Heart left ventricle (tissue), 16 donors: ENCODE measurements at regions not wholly inside any gene's neighbourhood (a gene's known extent, or its start where the extent isn't known, plus 50 kb on each side); places are given as distances from the start of the nearest gene placed in this dataset.
"Not testable (repeated sequence)": the region's sequence is repeated elsewhere in the genome, so short reads cannot be mapped to it uniquely, and the experiment has no call there.

Experiments used
- ATAC-seq, 4 donors: fragments of 200-7000 bp; cut with Tn5 transposase; one replicate each; pipeline ENCODE4 v1.9.1; 2020 to 2022; ENCODE audit warnings: moderate library complexity in 4 of 4, mild to moderate bottlenecking in 3 of 4, moderate number of reproducible peaks in 1 of 4
- DNase-seq, 5 donors: peaks; one replicate each; pipeline ENCODE4 v3.0.0-alpha.2; 2020
- H3K27ac ChIP-seq, 12 donors: fragments of 200-600 bp; sonication (generic) in 4 of 12; one replicate each; pipeline versions ENCODE4 v1.5.0 to v1.8.0; 2016 to 2022; ENCODE audit warnings: mild to moderate bottlenecking in 2 of 12
- H3K27me3 ChIP-seq, 9 donors: fragments of 200-600 bp; sonication (generic) in 2 of 9; one replicate each; pipeline versions ENCODE4 v1.5.1 to v1.8.0; 2016 to 2022; ENCODE audit warnings: mild to moderate bottlenecking in 3 of 9
- H3K36me3 ChIP-seq, 9 donors: fragments of 200-600 bp; sonication (generic) in 2 of 9; one replicate each; pipeline versions ENCODE4 v1.5.0 to v1.8.0; 2018 to 2022; ENCODE audit warnings: mild to moderate bottlenecking in 2 of 9
- H3K4me1 ChIP-seq, 12 donors: fragments of 200-600 bp; sonication (generic) in 4 of 12; one replicate each; pipeline versions ENCODE4 v1.5.0 to v1.8.0; 2016 to 2022; ENCODE audit warnings: mild to moderate bottlenecking in 3 of 12
- H3K4me3 ChIP-seq, 12 donors: fragments of 200-600 bp; sonication (generic) in 4 of 12; one replicate each; pipeline versions ENCODE4 v1.5.0 to v1.8.0; 2017 to 2022; ENCODE audit warnings: mild to moderate bottlenecking in 9 of 12, moderate library complexity in 4 of 12
- H3K9me3 ChIP-seq, 12 donors: fragments of 200-600 bp; sonication (generic) in 4 of 12; one replicate each; pipeline versions ENCODE4 v1.5.0 to v1.8.0; 2016 to 2022; ENCODE audit warnings: mild to moderate bottlenecking in 1 of 12
- POLR2A ChIP-seq, 2 donors: fragments of 450-650 bp; IDR thresholded peaks; one replicate each; pipeline ENCODE4 v1.6.1; 2017; ENCODE audit warnings: antibody characterized with exemption in 2 of 2, mild to moderate bottlenecking in 2 of 2, moderate library complexity in 2 of 2
- WGBS, 4 donors: extraction: QIAGEN DNeasy Blood & Tissue Kit in 2 of 4; methylation state at CpG; one replicate each; pipeline versions ENCODE4 v1.1.5 to v1.1.7; 2013 to 2018; 5-methylcytosine and 5-hydroxymethylcytosine counted together
- intact Hi-C, 10 donors: fragments of 100-400 bp; cut with DNase I; formaldehyde crosslinking; loops; one replicate each; pipeline versions ENCODE4 v1.11.1 to v1.14.2; 2022
- TF ChIP-seq, protein P1 (sequence below), 12 donors: fragments of 200-600 bp; sonication (generic) in 4 of 12; IDR thresholded peaks; one replicate each; pipeline versions ENCODE4 v1.5.0 to v1.8.0; 2018 to 2022; ENCODE audit warnings: antibody characterized with exemption in 12 of 12, mild to moderate bottlenecking in 5 of 12
- donor health status: ischemic (EF 13 %, LVEDD 7.1; RV severe dilation, severe dysfunction).
- donor health status: healthy with polysubstance abuse.
- donor health status: DM: no; HTN: yes; CAD: no.
- donor health status: DM: no; HTN: no; CAD: no.
- donor health status: ischemic (EF 25% LVEDD 6.9; RV normal size, moderate dysfunction).
- donor health status: ischemic (EF 25% LVEDD 5.7; RV mildly dilated, moderate dysfunction).
- donor health status: healthy.
- donor health status: DM: yes; HTN: yes; CAD: no.
- donor health status: ischemic (EF 35%, LVEDD 5.7; RV mildly dilated, moderate dysfunction).
- donor health status: nonischemic (EF 11% LVEDD 7.7; RV severe dilation, severe dysfunction).
- donor health status: DM: yes; HTN: yes; CAD: no.
- donor health status: PGD.
- donor health status: ischemic (EF 29% LVEDD 5.4; RV normal size, mild dysfunction).
- donor health status: nonischemic (EF 23%, LVEDD 6.1; RV moderate dilation, normal function).

DNA sequence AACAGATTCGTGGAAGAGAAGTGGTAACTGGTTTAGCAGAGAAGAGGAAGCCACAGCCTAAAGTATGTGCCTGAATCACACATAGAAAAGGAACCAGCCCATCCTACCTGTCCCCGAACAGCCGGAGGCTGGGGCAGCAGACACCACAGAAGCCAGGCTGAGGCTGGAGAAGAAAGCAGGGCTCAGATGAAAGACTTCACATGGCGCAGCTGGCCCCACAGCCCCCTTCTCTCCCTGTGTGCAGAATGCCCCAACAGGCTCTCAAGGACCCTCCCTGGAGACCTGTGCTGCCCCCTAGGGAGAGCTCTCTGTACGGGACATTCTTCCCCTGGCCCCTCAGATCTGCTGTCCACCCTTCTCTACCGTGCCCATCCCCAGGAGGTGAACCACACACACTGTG lies 83.5 kb upstream of the RAB12 start:
- no peak overlapping the region for H3K27ac ChIP-seq
- TF ChIP-seq, protein P1, sequence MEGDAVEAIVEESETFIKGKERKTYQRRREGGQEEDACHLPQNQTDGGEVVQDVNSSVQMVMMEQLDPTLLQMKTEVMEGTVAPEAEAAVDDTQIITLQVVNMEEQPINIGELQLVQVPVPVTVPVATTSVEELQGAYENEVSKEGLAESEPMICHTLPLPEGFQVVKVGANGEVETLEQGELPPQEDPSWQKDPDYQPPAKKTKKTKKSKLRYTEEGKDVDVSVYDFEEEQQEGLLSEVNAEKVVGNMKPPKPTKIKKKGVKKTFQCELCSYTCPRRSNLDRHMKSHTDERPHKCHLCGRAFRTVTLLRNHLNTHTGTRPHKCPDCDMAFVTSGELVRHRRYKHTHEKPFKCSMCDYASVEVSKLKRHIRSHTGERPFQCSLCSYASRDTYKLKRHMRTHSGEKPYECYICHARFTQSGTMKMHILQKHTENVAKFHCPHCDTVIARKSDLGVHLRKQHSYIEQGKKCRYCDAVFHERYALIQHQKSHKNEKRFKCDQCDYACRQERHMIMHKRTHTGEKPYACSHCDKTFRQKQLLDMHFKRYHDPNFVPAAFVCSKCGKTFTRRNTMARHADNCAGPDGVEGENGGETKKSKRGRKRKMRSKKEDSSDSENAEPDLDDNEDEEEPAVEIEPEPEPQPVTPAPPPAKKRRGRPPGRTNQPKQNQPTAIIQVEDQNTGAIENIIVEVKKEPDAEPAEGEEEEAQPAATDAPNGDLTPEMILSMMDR (IDR thresholded peaks at IDR 0.05) = peak in 1 of 12 donors; percentile 3
- no peak for TF ChIP-seq POLR2A (IDR thresholded peaks at IDR 0.05)
- intact Hi-C loops = no loop called here
- DNase-seq = no peak
- H3K36me3 ChIP-seq = no peaks in the 10 kb centered on the region
- peaks cover 0 to 8% (median 0%) of the 10 kb centered on the region in 9 donors for H3K27me3 ChIP-seq
- H3K4me1 ChIP-seq = peaks cover 0 to 7% (median 0%) of the 10 kb centered on the region in 12 donors
- H3K4me3 ChIP-seq = no peak overlapping the region
- 58 to 64% (median 59%) methylated on average over 6 of the region's 6 CpGs for WGBS, 4 donors
- H3K9me3 ChIP-seq = peaks cover 0 to 18% (median 7%) of the 10 kb centered on the region in 12 donors
- no peak for ATAC-seq

DNA sequence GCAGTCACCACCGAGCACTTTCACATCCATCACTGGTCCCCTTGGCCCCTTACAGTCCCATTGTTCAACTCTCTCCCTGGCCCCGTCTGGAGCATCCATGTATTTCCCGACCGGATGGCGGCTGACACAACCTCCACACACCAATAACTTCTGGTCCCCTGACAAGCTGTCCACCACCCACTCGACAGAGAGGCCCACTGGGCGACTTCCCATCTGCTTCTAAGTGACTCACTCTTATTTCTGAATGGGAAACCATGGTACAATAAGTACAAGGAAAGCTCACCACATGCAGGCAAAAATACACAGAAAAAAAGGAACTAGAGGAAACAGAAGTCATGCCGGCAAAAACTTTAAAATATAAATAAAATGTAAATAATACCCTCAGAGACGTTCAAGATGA lies 82.9 kb upstream of the RAB12 start:
- Histone ChIP-seq H3K9me3 (peaks cover 0 to 20% (median 13%) of the 10 kb centered on the region in 12 donors), H3K27ac (no peak overlapping the region), H3K27me3 (peaks cover 0 to 8% (median 0%) of the 10 kb centered on the region in 9 donors), H3K4me3 (no peak overlapping the region), H3K36me3 (no peaks in the 10 kb centered on the region), H3K4me1 (peaks cover 0 to 7% (median 0%) of the 10 kb centered on the region in 12 donors)
- 73 to 86% (median 80%) methylated on average over 9 of the region's 9 CpGs for WGBS, 4 donors
- ATAC-seq (no peak), DNase-seq (no peak)
- no peak for TF ChIP-seq POLR2A (IDR thresholded peaks at IDR 0.05)
- TF ChIP-seq, protein P1 (IDR thresholded peaks at IDR 0.05) = no peak
- intact Hi-C loops = no loop called here

DNA sequence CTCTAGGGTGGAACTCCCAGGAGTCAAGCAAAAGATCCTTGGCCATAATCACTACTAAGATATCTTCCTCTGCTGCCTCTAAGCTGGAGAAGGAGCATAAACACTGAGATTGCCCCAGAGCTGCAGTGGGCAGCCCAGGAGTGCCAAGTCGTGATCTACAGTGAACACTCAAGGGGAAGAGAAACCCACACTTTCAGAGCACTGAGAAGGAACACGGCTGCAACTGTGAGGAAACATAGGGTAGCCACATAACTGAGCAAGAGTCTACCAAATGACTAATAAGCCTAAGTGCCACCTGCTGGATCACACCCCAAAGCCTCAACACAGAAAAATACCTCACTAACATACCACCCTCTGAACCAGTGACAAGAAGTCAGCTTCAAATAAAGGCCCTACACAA lies 79.6 kb upstream of the RAB12 start:
- WGBS, 4 donors = 83 to 100% (median 84%) methylated on average over 2 of the region's 2 CpGs
- ATAC-seq (no peak), DNase-seq (no peak)
- Histone ChIP-seq H3K27me3 (peaks cover 0 to 8% (median 0%) of the 10 kb centered on the region in 9 donors), H3K9me3 (peaks cover 0 to 41% (median 23%) of the 10 kb centered on the region in 12 donors), H3K4me3 (no peak overlapping the region), H3K4me1 (peaks cover 0 to 7% (median 0%) of the 10 kb centered on the region in 12 donors), H3K27ac (no peak overlapping the region), H3K36me3 (no peaks in the 10 kb centered on the region)
- TF ChIP-seq POLR2A (IDR thresholded peaks at IDR 0.05) = no peak
- TF ChIP-seq, protein P1 (IDR thresholded peaks at IDR 0.05) = no peak
- intact Hi-C loops = no loop called here

DNA sequence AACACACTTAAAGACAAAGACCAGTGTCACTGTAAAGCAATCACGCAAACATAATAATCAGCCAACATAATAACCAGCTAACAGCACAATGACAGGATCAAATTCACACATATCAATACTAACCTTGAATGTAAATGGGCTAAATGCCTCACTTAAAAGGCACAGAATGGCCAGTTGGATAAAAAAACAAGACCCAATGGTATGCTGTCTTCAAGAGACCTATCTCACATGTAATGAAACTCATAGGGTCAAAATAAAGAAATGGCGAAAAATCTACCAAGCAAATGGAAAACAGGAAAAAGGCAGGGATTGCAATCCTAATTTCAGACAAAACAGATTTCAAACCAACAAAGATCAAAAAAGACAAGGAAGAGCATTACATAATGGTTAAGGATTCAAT lies 78.2 kb upstream of the RAB12 start:
- 81 to 98% (median 87%) methylated on average over 2 of the region's 2 CpGs for WGBS, 4 donors
- H3K9me3 ChIP-seq = peaks cover 0 to 41% (median 23%) of the 10 kb centered on the region in 12 donors
- H3K4me3 ChIP-seq, H3K36me3 ChIP-seq, H3K4me1 ChIP-seq, ATAC-seq, H3K27me3 ChIP-seq, intact Hi-C loops, DNase-seq, H3K27ac ChIP-seq: not testable (repeated sequence)

DNA sequence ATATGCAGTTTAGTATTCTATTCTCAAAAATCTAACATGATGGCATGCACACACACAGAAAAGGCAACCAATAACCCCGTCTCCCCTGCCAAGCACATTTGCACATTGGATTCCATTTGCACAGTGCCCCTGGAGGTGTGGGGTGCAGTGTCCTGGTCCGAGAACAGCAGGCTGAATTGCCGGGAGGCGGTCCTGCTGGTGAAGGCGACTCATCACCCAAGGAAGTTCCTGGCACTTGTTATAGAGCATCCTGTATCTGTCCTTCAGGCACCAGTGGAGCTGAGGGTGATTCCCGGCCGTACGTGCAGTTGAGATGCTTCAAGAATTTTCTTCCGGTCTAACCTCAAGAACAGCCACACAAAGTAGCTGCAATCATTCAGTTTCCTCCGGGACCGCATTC lies 73.0 kb upstream of the RAB12 start:
- no peak for DNase-seq
- H3K27ac ChIP-seq = no peak overlapping the region
- H3K27me3 ChIP-seq = no peaks in the 10 kb centered on the region
- no peaks in the 10 kb centered on the region for H3K4me1 ChIP-seq
- WGBS, 4 donors = 57 to 72% (median 65%) methylated on average over 11 of the region's 11 CpGs
- peaks cover 0 to 24% (median 13%) of the 10 kb centered on the region in 12 donors for H3K9me3 ChIP-seq
- intact Hi-C loops = no loop called here
- H3K4me3 ChIP-seq = no peak overlapping the region
- H3K36me3 ChIP-seq = no peaks in the 10 kb centered on the region
- ATAC-seq = no peak
- TF ChIP-seq, protein P1 (IDR thresholded peaks at IDR 0.05) = no peak
- TF ChIP-seq POLR2A (IDR thresholded peaks at IDR 0.05) = no peak
